ENCODE measurements at regions not wholly inside any gene's neighbourhood (a gene's known extent, or its start where the extent isn't known, plus 50 kb on each side); places are given as distances from the start of the nearest gene placed in this dataset.

DNA sequence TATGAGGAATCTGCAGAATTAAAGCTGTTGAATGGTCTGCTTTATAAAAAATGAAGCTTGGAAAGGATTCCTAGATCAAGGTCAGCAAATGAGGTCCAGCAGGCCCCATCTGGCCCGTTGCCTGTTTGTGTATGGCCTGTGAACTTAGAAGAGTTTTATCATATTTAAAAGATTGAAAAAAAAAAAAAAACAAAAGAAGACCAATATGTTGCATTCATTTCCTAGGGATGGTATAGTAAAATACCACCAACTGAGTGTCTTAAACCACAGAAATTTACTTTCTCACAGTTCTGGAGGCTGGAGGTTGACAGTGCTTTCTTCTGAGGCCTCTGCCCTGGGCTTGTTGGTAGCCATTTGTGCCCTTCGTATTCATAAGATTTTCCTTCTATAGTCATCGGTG is 109.2 kb downstream of the PPP1R3A start:
- in situ Hi-C loops (cut with MboI; ENCODE audit: low sequenced_read_pairs): no loop called here
- intact Hi-C loops (cut with micrococcal nuclease): no loop called here
- Histone ChIP-seq H3K18ac (ENCODE audit: low read depth, low read length) (no peak overlapping the region), H3K4ac (ENCODE audit: low read depth, low read length) (no peak overlapping the region), H4K91ac (ENCODE audit: insufficient read depth, low read depth, low read length) (no peak overlapping the region), H3K14ac (replicated peaks; ENCODE audit: low read depth, low read length) (no peak overlapping the region), H3K4me1 (ENCODE audit: control insufficient read depth, insufficient read depth, low read length) (peaks cover 2% of the 10 kb centered on the region; the same call in 1 of the 2 replicates), H3K36me3 (ENCODE audit: control insufficient read depth, insufficient read depth, low read length) (no peaks in the 10 kb centered on the region), H3K9me3 (ENCODE audit: control insufficient read depth, insufficient read depth, low read length) (no peaks in the 10 kb centered on the region), H3K27ac (ENCODE audit: insufficient read depth, low read length) (no peak overlapping the region), H3K56ac (ENCODE audit: extremely low read depth, insufficient read depth, low read length) (no peak overlapping the region), H4K5ac (ENCODE audit: low read depth, low read length) (no peak overlapping the region), H4K8ac (ENCODE audit: low read depth in 2 of 2, low read length in 2 of 2) (no peak overlapping the region), H3K9me1 (ENCODE audit: insufficient read depth, low read length) (no peaks in the 10 kb centered on the region; the same call in 1 of the 2 replicates), H3K4me2 (ENCODE audit: low read depth, low read length) (no peak overlapping the region), H2AK5ac (ENCODE audit: low read depth, low read length) (no peak overlapping the region), H2BK15ac (ENCODE audit: low read depth, low read length) (no peak overlapping the region), H2BK20ac (ENCODE audit: low read depth, low read length) (no peak overlapping the region), H2AFZ (replicated peaks; ENCODE audit: low read length, poor library complexity) (no peak overlapping the region), H3K79me1 (ENCODE audit: low read depth in 1 of 2, low read length in 2 of 2) (no peaks in the 10 kb centered on the region), H3K27me3 (ENCODE audit: control insufficient read depth, insufficient read depth, low read length) (no peaks in the 10 kb centered on the region), H3K9ac (ENCODE audit: low read depth, low read length) (no peak overlapping the region), H2BK120ac (ENCODE audit: low read depth, low read length) (no peak overlapping the region), H4K20me1 (ENCODE audit: insufficient read depth, low read length) (no peaks in the 10 kb centered on the region), H3K4me3 (ENCODE audit: insufficient read depth, low read depth, low read length) (no peak overlapping the region), H3K23ac (ENCODE audit: low read depth, low read length) (no peak overlapping the region), H2BK5ac (ENCODE audit: low read depth, low read length, poor library complexity, severe bottlenecking) (no peak overlapping the region), H2AK9ac (replicated peaks; ENCODE audit: low read depth, low read length, poor library complexity) (no peak overlapping the region)
- DNase-seq (no peak), ATAC-seq (ENCODE audit: low read depth) (no peak)
- BruUV-seq (replicated peaks): no TSS peak
- TF ChIP-seq RCOR1 (IDR thresholded peaks at IDR 0.05; ENCODE audit: insufficient replicate concordance, low read length): no peak
- TF ChIP-seq SMC3 (IDR thresholded peaks at IDR 0.05; ENCODE audit: low read depth, low read length): no peak
- TF ChIP-seq USF2 (IDR thresholded peaks at IDR 0.05; ENCODE audit: low read depth, low read length): no peak
- TF ChIP-seq CTCF (conservative IDR thresholded peaks at IDR 0.05; ENCODE audit: low read depth, low read length): no peak
- TF ChIP-seq NFE2L2 (IDR thresholded peaks at IDR 0.05; ENCODE audit: low read depth, low read length): no peak
- no peak for TF ChIP-seq POLR2A (IDR thresholded peaks at IDR 0.05; ENCODE audit: low read depth, low read length)
- no peak for TF ChIP-seq MXI1 (IDR thresholded peaks at IDR 0.05; ENCODE audit: borderline replicate concordance, low read depth, low read length)
- TF ChIP-seq RAD21 (IDR thresholded peaks at IDR 0.05; ENCODE audit: low read length): no peak
- TF ChIP-seq FOS (IDR thresholded peaks at IDR 0.05; ENCODE audit: low read depth, low read length): no peak
- dilution Hi-C loops (cut with HindIII; ENCODE audit: low sequenced_read_pairs, unreplicated experiment): no loop called here
- CTCF ChIA-PET: interaction anchor here (0.6 kb wide), 1 partner anchor 242 kb away, joined by 3 read pairs; no protein-coding TSS in a partner anchor
- POLR2A ChIA-PET (ENCODE audit: unreplicated experiment): no interaction called here
- WGBS, 2 experiments (ENCODE audit: extremely low coverage in 2 of 2, insufficient read length in 1 of 2): no CpG with 5 or more reads among the region's 3 CpGs

Measured in IMR-90 (cell line).